GM19035 (cell line): ENCODE measurements at regions not wholly inside any gene's neighbourhood (a gene's known extent, or its start where the extent isn't known, plus 50 kb on each side); places are given as distances from the start of the nearest gene placed in this dataset.
"Not testable (repeated sequence)": the region's sequence is repeated elsewhere in the genome, so short reads cannot be mapped to it uniquely, and the experiment has no call there.

Experiments
- ATAC-seq: cut with Tn5 transposase; IDR thresholded peaks from one replicate; pipeline ENCODE4 v1.9.1; 2021; ENCODE audit not compliant: unreplicated experiment

GRCh38 chr2:8438996-8439395 is 242.9 kb upstream of the ID2 start:
- ATAC-seq: no peak

GRCh38 chr2:8440029-8440778 is 241.7 kb upstream of the ID2 start:
- ATAC-seq: no peak

GRCh38 chr2:8441371-8441770 is 240.5 kb upstream of the ID2 start:
- ATAC-seq: no peak

- ATAC-seq: peak; percentile 88
These were observed 239.9 kb upstream of the ID2 start for GRCh38 chr2:8441986-8442385.

- ATAC-seq: no peak
These were observed 238.9 kb upstream of the ID2 start for GRCh38 chr2:8442833-8443486.

- ATAC-seq: no peak
These were observed 236.3 kb upstream of the ID2 start for GRCh38 chr2:8445580-8445979.

- ATAC-seq: not testable (repeated sequence)
These were observed 235.1 kb upstream of the ID2 start for GRCh38 chr2:8446751-8447150.

GRCh38 chr2:8447610-8448221 is 234.1 kb upstream of the ID2 start:
- no peak for ATAC-seq

GRCh38 chr2:8448824-8449556 is 232.9 kb upstream of the ID2 start:
- no peak for ATAC-seq

- ATAC-seq: no peak
These were observed 230.6 kb upstream of the ID2 start for GRCh38 chr2:8451273-8451672.

- ATAC-seq: no peak
These were observed 229.6 kb upstream of the ID2 start for GRCh38 chr2:8452296-8452695.

GRCh38 chr2:8452979-8453903 is 228.6 kb upstream of the ID2 start:
- ATAC-seq: no peak

GRCh38 chr2:8453904-8454302 is 228.0 kb upstream of the ID2 start:
- ATAC-seq: no peak

GRCh38 chr2:8454797-8455196 is 227.1 kb upstream of the ID2 start:
- no peak for ATAC-seq

- ATAC-seq: no peak
These were observed 226.4 kb upstream of the ID2 start for GRCh38 chr2:8455236-8456150.

- no peak for ATAC-seq
These were observed 225.4 kb upstream of the ID2 start for GRCh38 chr2:8456151-8457091.

- no peak for ATAC-seq
These were observed 224.8 kb upstream of the ID2 start for GRCh38 chr2:8457092-8457481.

- ATAC-seq: no peak
These were observed 224.0 kb upstream of the ID2 start for GRCh38 chr2:8457699-8458502.
